CD4-positive, alpha-beta T cell (primary cell): ENCODE measurements at regions not wholly inside any gene's neighbourhood (a gene's known extent, or its start where the extent isn't known, plus 50 kb on each side); places are given as distances from the start of the nearest gene placed in this dataset.
"Not testable (repeated sequence)": the region's sequence is repeated elsewhere in the genome, so short reads cannot be mapped to it uniquely, and the experiment has no call there.

Experiments used
- ATAC-seq: fragments of 200-7000 bp; cut with Tn5 transposase; one replicate; pipeline ENCODE4 v1.10.0; 2022; ENCODE audit warnings: mild to moderate bottlenecking; ENCODE audit not compliant: poor library complexity
- CTCF ChIA-PET: fragments of 350-600 bp; sonication (Branson Sonifier 250); formaldehyde crosslinking; loops from one replicate; lab custom pipeline; 2021; ENCODE audit warnings: antibody characterized with exemption, inconsistent platforms; lab: Charles Lee
- POLR2A ChIA-PET: fragments of 350-600 bp; sonication (Branson Sonifier 250); formaldehyde crosslinking; loops from one replicate; lab custom pipeline; 2021; ENCODE audit warnings: antibody characterized with exemption, inconsistent platforms; lab: Charles Lee
- DNase-seq, 14 experiments: peaks; one replicate each; pipeline ENCODE4 v3.0.0-alpha.2; 2013 to 2020; ENCODE audit warnings: mixed read lengths in 2 of 14
- H3K27ac ChIP-seq, 2 donors: one replicate each; pipeline versions ENCODE4 v1.5.1 to v1.7.0; 2013; ENCODE audit warnings: low read length in 2 of 2, low read depth in 1 of 2, mild to moderate bottlenecking in 1 of 2
- H3K27me3 ChIP-seq, 2 experiments: 1 replicate in 1 of 2; 2 replicates in 1 of 2; pipeline versions ENCODE4 v1.6.1 to v1.7.0; 2013; ENCODE audit warnings: low read length in 2 of 2, control low read depth in 1 of 2, mild to moderate bottlenecking in 1 of 2, moderate library complexity in 1 of 2; ENCODE audit not compliant: insufficient read depth in 2 of 2, control insufficient read depth in 1 of 2
- H3K36me3 ChIP-seq: one replicate; pipeline ENCODE4 v1.6.1; 2013; ENCODE audit warnings: low read length, control low read depth; ENCODE audit not compliant: insufficient read depth
- H3K4me1 ChIP-seq: one replicate; pipeline ENCODE4 v1.6.1; 2013; ENCODE audit warnings: low read length, control low read depth; ENCODE audit not compliant: insufficient read depth
- H3K4me3 ChIP-seq: one replicate; pipeline ENCODE4 v1.5.1; 2013; ENCODE audit warnings: mild to moderate bottlenecking, low read length, moderate library complexity
- H3K9me3 ChIP-seq, 2 experiments: 1 replicate in 1 of 2; 2 replicates in 1 of 2; pipeline versions ENCODE4 v1.6.1 to v1.7.0; 2013; ENCODE audit warnings: low read length in 2 of 2, mild to moderate bottlenecking in 2 of 2, control low read depth in 1 of 2, moderate library complexity in 1 of 2; ENCODE audit not compliant: control insufficient read depth in 1 of 2, insufficient read depth in 1 of 2
- H3K27ac Mint-ChIP-seq: one replicate; pipeline ENCODE4 v1.8.0; 2020; ENCODE audit warnings: mixed read lengths
- H3K27me3 Mint-ChIP-seq: one replicate; pipeline ENCODE4 v1.8.0; 2021; ENCODE audit warnings: mixed read lengths
- H3K36me3 Mint-ChIP-seq: one replicate; pipeline ENCODE4 v1.8.0; 2021; ENCODE audit warnings: low read depth, mixed read lengths
- H3K4me1 Mint-ChIP-seq: one replicate; pipeline ENCODE4 v1.8.0; 2021; ENCODE audit warnings: low read depth, mixed read lengths
- H3K4me3 Mint-ChIP-seq: one replicate; pipeline ENCODE4 v1.8.0; 2020; ENCODE audit warnings: mild to moderate bottlenecking, mixed read lengths
- H3K9me3 Mint-ChIP-seq: one replicate; pipeline ENCODE4 v1.8.0; 2020; ENCODE audit warnings: mixed read lengths
- intact Hi-C, 2 experiments: fragments of 100-400 bp; cut with DNase I in 1 of 2; cut with micrococcal nuclease in 1 of 2; formaldehyde crosslinking; loops; one replicate each; pipeline versions ENCODE4 v1.15.1 to v1.9.0; 2023 to 2025; cut with DNase I, micrococcal nuclease
- TF ChIP-seq, protein P1 (sequence below): fragments of 200-600 bp; IDR thresholded peaks from one replicate; pipeline ENCODE4 v1.8.0; 2022; ENCODE audit warnings: antibody characterized with exemption, mild to moderate bottlenecking

GRCh38 chr6:27644528-27644927 lies 171.6 kb upstream of the ZNF184 start:
- H3K27ac ChIP-seq: no peak overlapping the region
- H3K4me3 ChIP-seq: no peak overlapping the region
- Mint-ChIP-seq H3K4me3 (no peak overlapping the region), H3K27me3 (peaks cover 85% of the 10 kb centered on the region), H3K36me3 (no peaks in the 10 kb centered on the region), H3K9me3 (no peaks in the 10 kb centered on the region), H3K4me1 (no peaks in the 10 kb centered on the region), H3K27ac (no peak overlapping the region)
- H3K4me1 ChIP-seq: no peaks in the 10 kb centered on the region
- no peaks in the 10 kb centered on the region for H3K36me3 ChIP-seq
- DNase-seq (no peak), ATAC-seq (no peak)
- CTCF ChIA-PET: interaction anchor here (0.6 kb wide), 2 partner anchors 22 to 935 kb away, joined by 3 read pairs; no protein-coding TSS in a partner anchor
- peaks cover 0 to 21% of the 10 kb centered on the region in 2 experiments for H3K27me3 ChIP-seq
- TF ChIP-seq, protein P1, sequence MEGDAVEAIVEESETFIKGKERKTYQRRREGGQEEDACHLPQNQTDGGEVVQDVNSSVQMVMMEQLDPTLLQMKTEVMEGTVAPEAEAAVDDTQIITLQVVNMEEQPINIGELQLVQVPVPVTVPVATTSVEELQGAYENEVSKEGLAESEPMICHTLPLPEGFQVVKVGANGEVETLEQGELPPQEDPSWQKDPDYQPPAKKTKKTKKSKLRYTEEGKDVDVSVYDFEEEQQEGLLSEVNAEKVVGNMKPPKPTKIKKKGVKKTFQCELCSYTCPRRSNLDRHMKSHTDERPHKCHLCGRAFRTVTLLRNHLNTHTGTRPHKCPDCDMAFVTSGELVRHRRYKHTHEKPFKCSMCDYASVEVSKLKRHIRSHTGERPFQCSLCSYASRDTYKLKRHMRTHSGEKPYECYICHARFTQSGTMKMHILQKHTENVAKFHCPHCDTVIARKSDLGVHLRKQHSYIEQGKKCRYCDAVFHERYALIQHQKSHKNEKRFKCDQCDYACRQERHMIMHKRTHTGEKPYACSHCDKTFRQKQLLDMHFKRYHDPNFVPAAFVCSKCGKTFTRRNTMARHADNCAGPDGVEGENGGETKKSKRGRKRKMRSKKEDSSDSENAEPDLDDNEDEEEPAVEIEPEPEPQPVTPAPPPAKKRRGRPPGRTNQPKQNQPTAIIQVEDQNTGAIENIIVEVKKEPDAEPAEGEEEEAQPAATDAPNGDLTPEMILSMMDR: no peak
- POLR2A ChIA-PET: no interaction called here
- intact Hi-C loops: no loop called here
- no peaks in the 10 kb centered on the region for H3K9me3 ChIP-seq

DNA sequence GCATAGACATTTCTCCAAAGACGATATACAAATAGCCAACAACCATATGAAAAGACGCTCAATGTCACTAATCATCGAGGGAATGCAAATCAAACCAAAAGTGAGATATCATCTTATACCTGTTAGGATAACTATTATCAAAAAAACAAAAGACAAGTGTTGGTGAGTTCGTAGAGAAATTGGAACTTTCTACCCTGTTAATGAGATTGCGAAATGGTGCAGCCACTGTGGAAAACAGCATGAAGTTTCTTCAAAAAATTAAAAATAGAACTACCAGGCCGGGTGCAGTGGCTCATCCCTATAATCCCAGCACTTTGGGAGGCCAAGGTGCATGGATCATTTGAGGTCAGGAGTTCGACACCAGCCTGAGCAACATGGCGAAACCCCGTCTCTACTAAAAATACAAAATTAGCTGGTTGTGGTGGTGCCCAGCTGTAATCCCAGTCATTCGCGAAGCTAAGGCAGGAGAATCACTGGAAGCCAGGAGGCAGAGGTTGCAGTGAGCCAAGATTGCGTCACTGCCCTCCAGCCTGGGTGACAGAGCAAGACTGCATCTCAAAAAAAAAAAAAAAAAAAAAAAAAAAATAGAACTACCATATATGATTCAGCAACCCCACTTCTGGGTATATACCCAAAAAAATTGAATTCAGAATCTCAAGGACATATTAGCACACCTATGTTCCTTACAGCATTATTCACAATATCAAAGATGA lies 170.0 kb upstream of the ZNF184 start:
- intact Hi-C loops: no loop called here
- no peak for ATAC-seq
- POLR2A ChIA-PET: no interaction called here
- Histone ChIP-seq H3K4me3 (no peak overlapping the region), H3K9me3 (no peaks in the 10 kb centered on the region), H3K4me1 (no peaks in the 10 kb centered on the region), H3K27ac (no peak overlapping the region), H3K27me3 (peaks cover 0 to 24% of the 10 kb centered on the region in 2 experiments), H3K36me3 (no peaks in the 10 kb centered on the region)
- no peaks in the 10 kb centered on the region for H3K9me3 Mint-ChIP-seq
- H3K27me3 Mint-ChIP-seq: peaks cover 78% of the 10 kb centered on the region
- no peaks in the 10 kb centered on the region for H3K4me1 Mint-ChIP-seq
- TF ChIP-seq, protein P1: no peak
- no peak overlapping the region for H3K27ac Mint-ChIP-seq
- CTCF ChIA-PET: no interaction called here
- no peaks in the 10 kb centered on the region for H3K36me3 Mint-ChIP-seq
- no peak for DNase-seq
- H3K4me3 Mint-ChIP-seq: no peak overlapping the region

DNA sequence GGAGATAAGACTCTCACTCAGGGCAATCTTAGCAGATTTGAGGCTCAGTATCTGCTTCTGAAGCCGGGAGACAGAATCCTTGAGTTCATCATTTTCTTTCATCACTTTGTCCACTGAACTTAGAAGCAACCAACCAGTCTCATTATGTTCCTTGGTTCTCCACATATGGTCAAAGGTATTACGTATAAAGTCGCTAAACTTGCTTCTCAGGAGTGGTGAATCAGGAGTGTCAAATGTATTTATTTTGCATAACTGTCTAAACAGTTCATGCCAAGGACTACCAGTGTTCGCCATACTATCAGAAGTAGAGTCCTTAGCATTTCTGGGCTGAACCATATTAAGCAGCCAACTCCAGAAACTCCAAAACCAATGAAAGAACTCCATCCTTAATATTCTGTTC lies 163.0 kb upstream of the ZNF184 start:
- H3K27ac ChIP-seq, H3K36me3 ChIP-seq, H3K9me3 ChIP-seq, H3K36me3 Mint-ChIP-seq, DNase-seq, intact Hi-C loops, H3K9me3 Mint-ChIP-seq, H3K4me1 Mint-ChIP-seq, CTCF ChIA-PET, H3K27ac Mint-ChIP-seq, H3K4me3 Mint-ChIP-seq, H3K4me3 ChIP-seq, ATAC-seq, H3K4me1 ChIP-seq, POLR2A ChIA-PET: not testable (repeated sequence)
- H3K27me3 Mint-ChIP-seq: peaks cover 82% of the 10 kb centered on the region
- peaks cover 41 to 45% of the 10 kb centered on the region in 2 experiments for H3K27me3 ChIP-seq

DNA sequence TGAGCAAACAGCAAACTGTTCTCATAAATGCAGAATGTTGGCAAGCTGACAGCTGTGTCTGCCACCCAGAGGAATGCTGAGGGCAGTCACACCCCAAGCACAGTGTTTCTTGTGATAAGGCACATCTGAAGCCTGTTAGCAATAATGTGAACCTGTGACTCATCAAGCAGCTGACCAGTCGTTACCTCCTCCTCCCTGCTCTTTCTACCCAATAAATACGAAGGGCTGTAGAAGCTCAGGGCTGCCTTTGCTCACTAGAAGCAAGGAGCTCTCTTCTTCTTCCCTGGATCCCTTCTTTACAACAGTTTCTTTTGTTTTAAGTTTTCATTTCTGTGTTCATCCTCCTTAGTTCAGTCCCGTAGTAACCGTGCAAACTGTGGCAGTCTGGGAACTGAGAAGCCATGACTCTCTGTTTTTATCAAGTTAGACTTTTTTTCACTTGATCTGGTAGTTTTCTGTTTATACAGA lies 160.3 kb upstream of the ZNF184 start:
- Histone ChIP-seq H3K27me3 (peaks cover 60 to 64% of the 10 kb centered on the region in 2 experiments), H3K4me1 (peaks cover 10% of the 10 kb centered on the region)
- CTCF ChIA-PET, H3K36me3 Mint-ChIP-seq, H3K36me3 ChIP-seq, H3K27ac Mint-ChIP-seq, intact Hi-C loops, ATAC-seq, H3K27ac ChIP-seq, H3K9me3 Mint-ChIP-seq, H3K9me3 ChIP-seq, POLR2A ChIA-PET, DNase-seq, H3K4me3 Mint-ChIP-seq, H3K4me3 ChIP-seq: not testable (repeated sequence)
- peaks cover 14% of the 10 kb centered on the region for H3K4me1 Mint-ChIP-seq
- peaks cover 93% of the 10 kb centered on the region for H3K27me3 Mint-ChIP-seq
